Cardiac fibroblast (primary cell): ENCODE measurements at regions not wholly inside any gene's neighbourhood (a gene's known extent, or its start where the extent isn't known, plus 50 kb on each side); places are given as distances from the start of the nearest gene placed in this dataset.

Experiments used
- DNase-seq, 2 donors: peaks; one replicate each; pipeline versions ENCODE4 v3.0.0 to v3.0.0-alpha.2; 2010; ENCODE audit warnings: low read depth in 2 of 2
- H3K4me3 ChIP-seq, 2 donors: replicated peaks in 1 of 2; 1 replicate in 1 of 2; 2 replicates in 1 of 2; pipeline ENCODE4 v1.5.1; 2011; ENCODE audit warnings: low read depth in 2 of 2, low read length in 2 of 2, mild to moderate bottlenecking in 2 of 2, moderate library complexity in 1 of 2
- TF ChIP-seq, protein P1 (sequence below): IDR thresholded peaks from one replicate; pipeline ENCODE4 v1.5.1; 2011; ENCODE audit warnings: low read depth, mild to moderate bottlenecking, low read length, inconsistent platforms

DNA sequence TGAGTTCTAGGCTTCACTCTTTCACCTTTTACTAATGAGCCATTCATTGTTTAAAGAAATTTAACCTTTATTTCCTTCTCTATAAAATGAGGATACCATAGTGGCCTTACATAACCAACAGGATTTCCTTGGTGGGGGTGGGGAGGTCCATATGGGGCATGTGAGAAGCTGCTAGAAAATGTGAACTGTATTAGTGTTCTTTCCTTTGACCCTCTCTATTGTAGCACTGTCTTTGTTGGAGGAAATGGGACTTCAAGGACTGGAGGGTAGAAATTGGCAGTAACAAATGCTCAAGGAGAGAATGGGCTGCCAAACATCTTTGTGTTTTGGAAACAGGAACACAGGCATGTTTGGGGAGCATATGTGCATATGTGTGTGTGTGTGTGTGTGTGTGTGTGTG, 468.7 kb upstream of the ZEB2 start:
- DNase-seq = no peak
- TF ChIP-seq, protein P1, sequence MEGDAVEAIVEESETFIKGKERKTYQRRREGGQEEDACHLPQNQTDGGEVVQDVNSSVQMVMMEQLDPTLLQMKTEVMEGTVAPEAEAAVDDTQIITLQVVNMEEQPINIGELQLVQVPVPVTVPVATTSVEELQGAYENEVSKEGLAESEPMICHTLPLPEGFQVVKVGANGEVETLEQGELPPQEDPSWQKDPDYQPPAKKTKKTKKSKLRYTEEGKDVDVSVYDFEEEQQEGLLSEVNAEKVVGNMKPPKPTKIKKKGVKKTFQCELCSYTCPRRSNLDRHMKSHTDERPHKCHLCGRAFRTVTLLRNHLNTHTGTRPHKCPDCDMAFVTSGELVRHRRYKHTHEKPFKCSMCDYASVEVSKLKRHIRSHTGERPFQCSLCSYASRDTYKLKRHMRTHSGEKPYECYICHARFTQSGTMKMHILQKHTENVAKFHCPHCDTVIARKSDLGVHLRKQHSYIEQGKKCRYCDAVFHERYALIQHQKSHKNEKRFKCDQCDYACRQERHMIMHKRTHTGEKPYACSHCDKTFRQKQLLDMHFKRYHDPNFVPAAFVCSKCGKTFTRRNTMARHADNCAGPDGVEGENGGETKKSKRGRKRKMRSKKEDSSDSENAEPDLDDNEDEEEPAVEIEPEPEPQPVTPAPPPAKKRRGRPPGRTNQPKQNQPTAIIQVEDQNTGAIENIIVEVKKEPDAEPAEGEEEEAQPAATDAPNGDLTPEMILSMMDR = no peak

DNA sequence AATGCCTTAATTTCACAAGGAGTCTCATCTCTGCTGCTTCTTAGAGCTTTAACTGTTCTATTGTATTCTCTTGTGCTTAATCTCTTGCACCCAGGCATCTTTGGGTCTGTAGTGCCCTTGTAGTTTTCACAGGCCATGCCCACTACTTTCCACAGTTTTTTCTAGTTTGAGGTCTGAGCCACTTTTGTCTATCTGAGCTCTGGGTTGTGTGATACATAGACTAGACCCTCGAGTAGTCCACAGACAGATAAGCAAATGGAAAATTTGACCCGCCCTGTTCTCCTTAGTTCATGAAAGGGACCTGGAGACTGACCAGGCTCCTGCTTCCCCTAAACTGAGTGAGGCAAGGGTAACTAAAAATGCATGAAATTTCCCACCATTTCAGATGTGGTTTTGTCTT, 466.8 kb upstream of the ZEB2 start:
- H3K4me3 ChIP-seq = no peak overlapping the region
- no peak for DNase-seq
- TF ChIP-seq, protein P1 = no peak

More for the DNA sequence above, 468.7 kb upstream of the ZEB2 start:
- H3K4me3 ChIP-seq = no peak overlapping the region

DNA sequence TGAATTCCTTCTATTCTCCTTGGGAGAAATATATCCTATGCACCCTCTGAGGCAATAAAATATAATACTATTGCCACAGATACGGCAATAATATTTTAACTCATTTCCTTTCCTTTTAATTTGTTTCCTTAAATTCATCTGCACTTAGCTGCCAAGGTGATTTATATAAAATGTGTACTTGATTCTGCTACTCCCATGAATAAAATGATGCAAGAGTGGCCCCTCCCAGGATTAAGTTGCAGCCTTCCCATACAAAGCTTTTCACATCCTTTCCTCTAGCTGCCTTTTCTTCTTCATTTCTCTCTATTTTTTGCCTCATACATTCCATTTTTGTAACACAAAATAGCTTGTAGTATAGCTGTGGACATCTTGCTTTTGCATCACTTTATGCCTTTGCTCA, 464.1 kb upstream of the ZEB2 start:
- TF ChIP-seq, protein P1 = no peak
- DNase-seq = no peak
- H3K4me3 ChIP-seq = no peak overlapping the region

DNA sequence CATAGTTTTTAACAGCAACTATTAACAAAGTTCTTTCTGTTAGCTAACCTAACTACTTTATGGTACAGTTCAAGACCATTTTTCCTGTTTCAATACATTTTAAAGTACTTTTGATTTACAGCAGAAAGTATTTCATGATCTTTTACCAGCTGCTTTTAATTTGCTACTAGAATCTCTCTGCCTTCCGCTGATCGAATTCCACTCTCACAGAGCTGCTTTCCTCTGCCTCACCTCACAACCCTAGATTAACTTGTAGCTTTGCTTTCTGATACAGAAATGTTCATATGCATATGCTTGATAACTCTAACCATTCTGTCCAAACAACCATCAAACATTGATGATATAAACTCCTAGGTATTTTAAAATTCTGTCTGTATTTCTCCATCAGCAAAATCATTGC, 463.2 kb upstream of the ZEB2 start:
- H3K4me3 ChIP-seq = no peak overlapping the region
- DNase-seq = no peak
- TF ChIP-seq, protein P1 = no peak

DNA sequence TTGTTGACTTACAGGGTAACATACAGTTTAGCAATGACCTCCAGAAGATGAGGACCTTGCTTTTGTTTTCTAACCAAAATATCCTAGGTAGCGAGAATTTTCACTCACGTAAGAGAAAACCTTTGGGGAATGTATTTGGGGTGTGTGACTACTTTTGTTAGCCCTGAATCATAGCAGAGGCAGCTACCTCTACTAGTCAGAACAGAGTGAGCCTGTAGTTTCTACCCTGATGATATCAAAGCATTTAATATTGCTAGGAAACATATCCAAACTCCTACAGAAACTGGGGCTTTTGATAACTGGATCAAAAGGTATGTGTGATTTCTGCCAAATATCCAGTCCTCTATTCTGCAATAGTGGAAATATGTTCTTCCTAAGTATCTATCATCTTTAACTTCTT, 462.6 kb upstream of the ZEB2 start:
- TF ChIP-seq, protein P1 = no peak

DNA sequence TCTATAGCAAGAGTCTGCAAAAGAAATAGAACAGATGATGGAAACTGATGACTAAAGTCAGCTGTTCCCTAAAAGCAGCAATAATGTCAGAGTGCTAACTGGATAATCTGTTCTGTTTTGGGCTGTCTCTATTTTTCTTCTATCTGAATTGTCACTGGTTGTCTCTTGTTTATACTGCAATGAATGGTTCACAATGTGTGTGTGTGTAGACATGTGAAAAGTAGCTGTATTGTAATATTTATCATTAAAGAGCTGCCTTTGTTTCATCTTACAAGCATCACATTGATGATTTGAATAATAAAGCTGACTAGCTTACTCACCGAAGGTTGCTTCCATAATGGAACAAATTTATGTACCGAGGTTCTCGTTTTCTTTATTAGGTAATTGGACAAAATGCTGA, 456.0 kb upstream of the ZEB2 start:
- H3K4me3 ChIP-seq = no peak overlapping the region
- no peak for DNase-seq
- TF ChIP-seq, protein P1 = no peak

More for the DNA sequence above, 462.6 kb upstream of the ZEB2 start:
- H3K4me3 ChIP-seq = no peak overlapping the region
- DNase-seq = no peak

DNA sequence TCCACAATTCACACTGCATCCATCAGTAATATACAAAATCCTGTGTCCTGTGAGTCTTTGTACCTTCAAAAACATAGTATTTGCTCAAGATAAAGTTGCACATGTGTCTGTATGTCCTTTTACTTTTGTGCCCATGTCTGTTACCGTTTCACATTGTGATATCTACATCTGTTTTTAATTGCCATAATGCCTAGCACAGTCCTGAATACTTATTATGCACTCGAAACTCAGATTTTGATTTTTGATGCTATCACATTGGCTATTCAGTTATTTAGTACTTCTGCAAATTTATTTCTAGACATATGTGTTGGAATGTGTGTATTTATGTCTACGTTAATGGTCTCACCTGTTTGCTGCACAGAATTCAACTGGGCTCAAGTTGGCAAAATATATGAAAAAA, 452.8 kb upstream of the ZEB2 start:
- no peak for DNase-seq
- H3K4me3 ChIP-seq = no peak overlapping the region
- TF ChIP-seq, protein P1 = no peak
